GM12874 (cell line): ENCODE measurements at regions not wholly inside any gene's neighbourhood (a gene's known extent, or its start where the extent isn't known, plus 50 kb on each side); places are given as distances from the start of the nearest gene placed in this dataset.

Source experiments
- CTCF ChIP-seq: IDR thresholded peaks from 2 replicates; pipeline ENCODE4 v1.5.1; 2011; ENCODE audit warnings: low read depth, mild to moderate bottlenecking, control low read depth, low read length, moderate library complexity; ENCODE audit not compliant: insufficient read depth

- TF ChIP-seq CTCF: no peak
Observed at GRCh38 chr12:84016956-84017355, 895.6 kb downstream of the SLC6A15 start.

GRCh38 chr12:83997423-83997822, 915.2 kb downstream of the SLC6A15 start:
- TF ChIP-seq CTCF: no peak

DNA sequence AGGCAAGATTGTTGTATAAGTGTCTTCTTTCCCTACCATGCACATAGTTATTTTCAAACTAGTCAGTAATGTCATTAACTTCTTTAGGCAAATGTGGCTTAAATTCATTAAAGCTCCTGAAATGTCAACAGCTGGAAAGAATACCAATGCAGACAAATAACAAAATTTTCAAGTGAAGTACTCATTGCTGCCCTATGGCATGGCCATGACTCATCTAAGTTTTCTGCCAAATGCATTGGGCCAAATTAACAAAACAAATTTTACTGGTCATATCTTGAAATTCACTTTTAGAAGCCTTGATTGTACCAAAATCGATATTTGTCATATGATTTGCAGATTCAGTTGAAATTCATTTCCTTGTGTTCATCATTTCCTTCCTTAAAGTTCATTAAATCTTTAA, 915.9 kb downstream of the SLC6A15 start:
- no peak for TF ChIP-seq CTCF

- TF ChIP-seq CTCF: no peak
Observed at GRCh38 chr12:83985084-83985483, 927.5 kb downstream of the SLC6A15 start.

- TF ChIP-seq CTCF: no peak
Observed at GRCh38 chr12:83980398-83980797, 932.2 kb downstream of the SLC6A15 start.

DNA sequence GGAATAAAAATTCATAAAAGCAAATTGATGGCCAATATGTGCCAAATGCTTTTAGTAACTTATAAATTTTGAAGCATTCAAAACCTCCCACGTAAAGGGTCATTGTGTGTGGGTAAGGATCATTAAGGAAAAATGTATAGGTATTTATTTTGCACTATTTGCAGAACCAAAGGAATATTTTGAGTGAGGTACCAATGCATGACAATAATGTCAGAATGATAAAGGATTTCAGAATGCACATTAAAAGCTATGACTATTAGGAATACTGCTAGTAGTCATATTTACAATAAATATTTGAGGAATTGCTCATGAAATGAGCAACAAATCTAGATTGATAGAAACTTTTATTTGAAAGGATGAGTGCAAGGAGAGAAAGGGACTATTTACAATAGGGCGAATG, 932.8 kb downstream of the SLC6A15 start:
- no peak for TF ChIP-seq CTCF

- no peak for TF ChIP-seq CTCF
Observed at GRCh38 chr12:83971781-83972180, 940.8 kb downstream of the SLC6A15 start.

- no peak for TF ChIP-seq CTCF
Observed at GRCh38 chr12:83960767-83961166, 951.8 kb downstream of the SLC6A15 start.
